Neural cell (in vitro differentiated cells): ENCODE measurements at regions not wholly inside any gene's neighbourhood (a gene's known extent, or its start where the extent isn't known, plus 50 kb on each side); places are given as distances from the start of the nearest gene placed in this dataset.

Source experiments
- EP300 ChIP-seq: fragments of 450-650 bp; conservative IDR thresholded peaks from 2 replicates; pipeline ENCODE4 v1.6.1; 2014; ENCODE audit warnings: antibody characterized with exemption, mild to moderate bottlenecking, moderate library complexity; ENCODE audit not compliant: poor library complexity, severe bottlenecking
- EZH2 ChIP-seq: fragments of 200-600, 300-800 bp; shearing (Covaris generic), sonication (generic); IDR thresholded peaks from 2 replicates; pipeline ENCODE4 v1.6.1; 2014; ENCODE audit warnings: antibody characterized with exemption, low read length, borderline replicate concordance, mild to moderate bottlenecking; ENCODE audit not compliant: insufficient read depth, poor library complexity, severe bottlenecking
- POLR2AphosphoS5 ChIP-seq: IDR thresholded peaks from 2 replicates; pipeline ENCODE4 v1.6.1; 2012
- RAD21 ChIP-seq: fragments of 450-650 bp; conservative IDR thresholded peaks from 2 replicates; pipeline ENCODE4 v1.6.1; 2014; ENCODE audit warnings: antibody characterized with exemption, mild to moderate bottlenecking, moderate library complexity
- REST ChIP-seq: IDR thresholded peaks from 2 replicates; pipeline ENCODE4 v1.6.1; 2012; ENCODE audit warnings: borderline replicate concordance
- SMC3 ChIP-seq: fragments of 450-650 bp; conservative IDR thresholded peaks from 2 replicates; pipeline ENCODE4 v1.6.1; 2014; ENCODE audit warnings: antibody characterized with exemption, mild to moderate bottlenecking, moderate library complexity; ENCODE audit not compliant: poor library complexity
- TF ChIP-seq, protein P1 (sequence below): fragments of 450-650 bp; IDR thresholded peaks from 2 replicates; pipeline ENCODE4 v1.5.1; 2014; ENCODE audit warnings: antibody characterized with exemption, mild to moderate bottlenecking, moderate library complexity; ENCODE audit not compliant: poor library complexity, severe bottlenecking

GRCh38 chr10:105356626-105357025, 715.5 kb downstream of the SORCS3 start:
- TF ChIP-seq, protein P1, sequence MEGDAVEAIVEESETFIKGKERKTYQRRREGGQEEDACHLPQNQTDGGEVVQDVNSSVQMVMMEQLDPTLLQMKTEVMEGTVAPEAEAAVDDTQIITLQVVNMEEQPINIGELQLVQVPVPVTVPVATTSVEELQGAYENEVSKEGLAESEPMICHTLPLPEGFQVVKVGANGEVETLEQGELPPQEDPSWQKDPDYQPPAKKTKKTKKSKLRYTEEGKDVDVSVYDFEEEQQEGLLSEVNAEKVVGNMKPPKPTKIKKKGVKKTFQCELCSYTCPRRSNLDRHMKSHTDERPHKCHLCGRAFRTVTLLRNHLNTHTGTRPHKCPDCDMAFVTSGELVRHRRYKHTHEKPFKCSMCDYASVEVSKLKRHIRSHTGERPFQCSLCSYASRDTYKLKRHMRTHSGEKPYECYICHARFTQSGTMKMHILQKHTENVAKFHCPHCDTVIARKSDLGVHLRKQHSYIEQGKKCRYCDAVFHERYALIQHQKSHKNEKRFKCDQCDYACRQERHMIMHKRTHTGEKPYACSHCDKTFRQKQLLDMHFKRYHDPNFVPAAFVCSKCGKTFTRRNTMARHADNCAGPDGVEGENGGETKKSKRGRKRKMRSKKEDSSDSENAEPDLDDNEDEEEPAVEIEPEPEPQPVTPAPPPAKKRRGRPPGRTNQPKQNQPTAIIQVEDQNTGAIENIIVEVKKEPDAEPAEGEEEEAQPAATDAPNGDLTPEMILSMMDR = no peak
- TF ChIP-seq EZH2 (no peak), SMC3 (no peak), RAD21 (no peak), POLR2AphosphoS5 (no peak), REST (no peak), EP300 (no peak)
